ENCODE measurements at regions not wholly inside any gene's neighbourhood (a gene's known extent, or its start where the extent isn't known, plus 50 kb on each side); places are given as distances from the start of the nearest gene placed in this dataset.

- TF ChIP-seq NFIC (IDR thresholded peaks at IDR 0.05) (no peak), FOXM1 (IDR thresholded peaks at IDR 0.05; ENCODE audit: borderline replicate concordance, low read depth) (no peak), ZBTB7A (IDR thresholded peaks at IDR 0.05; ENCODE audit: low read depth) (no peak)
Observed at GRCh38 chr3:82448320-82448719, 686.9 kb upstream of the GBE1 start.

GRCh38 chr3:82424031-82424339 is 662.5 kb upstream of the GBE1 start:
- TF ChIP-seq EGR1 (IDR thresholded peaks at IDR 0.05) (no peak), MAX (IDR thresholded peaks at IDR 0.05) (no peak)

- TF ChIP-seq NFIC (IDR thresholded peaks at IDR 0.05) (no peak), FOXM1 (IDR thresholded peaks at IDR 0.05; ENCODE audit: borderline replicate concordance, low read depth) (no peak), ZBTB7A (IDR thresholded peaks at IDR 0.05; ENCODE audit: low read depth) (no peak), CREB1 (IDR thresholded peaks at IDR 0.05; ENCODE audit: low read depth) (no peak), TEAD4 (IDR thresholded peaks at IDR 0.05) (no peak), USF1 (IDR thresholded peaks at IDR 0.05) (no peak), RAD21 (IDR thresholded peaks at IDR 0.05; ENCODE audit: low read depth) (no peak)
Observed at GRCh38 chr3:82423268-82424030, 662.0 kb upstream of the GBE1 start.

GRCh38 chr3:82416830-82417229 is 655.4 kb upstream of the GBE1 start:
- no peak for TF ChIP-seq NFIC (IDR thresholded peaks at IDR 0.05)

- TF ChIP-seq YY1 (IDR thresholded peaks at IDR 0.05; ENCODE audit: low read depth), result no peak
- TF ChIP-seq REST (IDR thresholded peaks at IDR 0.05; ENCODE audit: low read depth), result no peak
- no peak for TF ChIP-seq CEBPB (IDR thresholded peaks at IDR 0.05)
- TF ChIP-seq TEAD4 (IDR thresholded peaks at IDR 0.05), result no peak
- TF ChIP-seq FOXM1 (IDR thresholded peaks at IDR 0.05; ENCODE audit: borderline replicate concordance, low read depth), result no peak
- no peak for TF ChIP-seq CREB1 (IDR thresholded peaks at IDR 0.05; ENCODE audit: low read depth)
- no peak for TF ChIP-seq EGR1 (IDR thresholded peaks at IDR 0.05)
- TF ChIP-seq ZBTB7A (IDR thresholded peaks at IDR 0.05; ENCODE audit: low read depth), result no peak
- TF ChIP-seq EP300 (IDR thresholded peaks at IDR 0.05; ENCODE audit: borderline replicate concordance), result no peak
Observed at GRCh38 chr3:82416349-82416748, 654.9 kb upstream of the GBE1 start.

- TF ChIP-seq USF1 (IDR thresholded peaks at IDR 0.05) (no peak), CEBPB (IDR thresholded peaks at IDR 0.05) (no peak), FOXM1 (IDR thresholded peaks at IDR 0.05; ENCODE audit: borderline replicate concordance, low read depth) (no peak), TAF1 (IDR thresholded peaks at IDR 0.05; ENCODE audit: low read depth) (no peak), MAX (IDR thresholded peaks at IDR 0.05) (no peak), EP300 (IDR thresholded peaks at IDR 0.05; ENCODE audit: borderline replicate concordance) (no peak), CREB1 (IDR thresholded peaks at IDR 0.05; ENCODE audit: low read depth) (no peak), REST (IDR thresholded peaks at IDR 0.05; ENCODE audit: low read depth) (no peak), ZBTB7A (IDR thresholded peaks at IDR 0.05; ENCODE audit: low read depth) (no peak), TEAD4 (IDR thresholded peaks at IDR 0.05) (no peak), EGR1 (IDR thresholded peaks at IDR 0.05) (no peak), RAD21 (IDR thresholded peaks at IDR 0.05; ENCODE audit: low read depth) (no peak), YY1 (IDR thresholded peaks at IDR 0.05; ENCODE audit: low read depth) (no peak), NFIC (IDR thresholded peaks at IDR 0.05) (no peak), TCF12 (IDR thresholded peaks at IDR 0.05; ENCODE audit: low read depth) (no peak)
Observed at GRCh38 chr3:82413171-82413570, 651.7 kb upstream of the GBE1 start.

GRCh38 chr3:82410366-82410765 is 648.9 kb upstream of the GBE1 start:
- TF ChIP-seq TCF12 (IDR thresholded peaks at IDR 0.05; ENCODE audit: low read depth) (no peak), RAD21 (IDR thresholded peaks at IDR 0.05; ENCODE audit: low read depth) (peak; percentile 35; the same call in 1 of the 2 replicates), TEAD4 (IDR thresholded peaks at IDR 0.05) (peak; percentile 18; the same call in 1 of the 2 replicates)
